B cell (primary cell): ENCODE measurements at regions not wholly inside any gene's neighbourhood (a gene's known extent, or its start where the extent isn't known, plus 50 kb on each side); places are given as distances from the start of the nearest gene placed in this dataset.

Source experiments
- CTCF ChIP-seq: fragments of 200-600 bp; IDR thresholded peaks from one replicate; pipeline ENCODE4 v1.8.0; 2022; ENCODE audit warnings: antibody characterized with exemption, mild to moderate bottlenecking
- EZH2 ChIP-seq: IDR thresholded peaks from 2 replicates; pipeline ENCODE4 v1.6.1; 2012; ENCODE audit warnings: borderline replicate concordance, low read depth, mild to moderate bottlenecking, moderate library complexity, low read length; ENCODE audit not compliant: insufficient read depth, poor library complexity, severe bottlenecking

DNA sequence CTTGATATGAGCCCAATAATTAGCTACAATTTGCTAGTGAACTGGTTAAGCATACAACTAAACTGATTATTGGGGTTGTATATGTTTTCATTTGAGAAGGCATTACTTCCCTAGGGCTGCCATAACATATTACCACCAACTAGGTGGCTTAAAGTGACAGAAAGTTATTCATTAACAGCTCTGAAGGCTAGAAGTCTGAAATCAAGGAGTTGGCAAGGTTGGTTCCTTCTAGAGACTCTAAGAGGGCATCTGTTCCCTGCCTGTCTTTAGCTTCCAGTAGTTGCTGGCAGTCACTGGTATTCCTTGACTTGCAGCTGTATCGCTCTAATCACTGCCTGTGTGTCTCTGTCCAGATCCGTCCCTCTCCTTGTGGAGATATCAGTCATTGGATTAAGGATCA lies 86.3 kb downstream of the LHX9 start:
- TF ChIP-seq CTCF (no peak), EZH2 (no peak)
